ENCODE measurements at regions not wholly inside any gene's neighbourhood (a gene's known extent, or its start where the extent isn't known, plus 50 kb on each side); places are given as distances from the start of the nearest gene placed in this dataset.

GRCh38 chr19:32141840-32142511 is 203.4 kb upstream of the ZNF507 start:
- TF ChIP-seq BRCA1 (IDR thresholded peaks at IDR 0.05; ENCODE audit: low read depth, low read length) (no peak), BCL11A (IDR thresholded peaks at IDR 0.05; ENCODE audit: low read depth in 2 of 2, low read length in 2 of 2) (no peak), ASH2L (IDR thresholded peaks at IDR 0.05; ENCODE audit: low read length) (no peak), CTCF (IDR thresholded peaks at IDR 0.05; ENCODE audit: control extremely low read depth in 1 of 3, insufficient read depth in 1 of 3, low read depth in 1 of 3, low read length in 3 of 3) (no peak), POLR2A (IDR thresholded peaks at IDR 0.05; ENCODE audit: control extremely low read depth in 1 of 2, low read depth in 2 of 2, low read length in 2 of 2) (no peak), PHF8 (conservative IDR thresholded peaks at IDR 0.05; ENCODE audit: low read depth, low read length) (no peak), RAD21 (IDR thresholded peaks at IDR 0.05 in 1 of 2, conservative IDR thresholded peaks at IDR 0.05 in 1 of 2; ENCODE audit: low read depth in 2 of 2, low read length in 2 of 2) (no peak), RXRA (IDR thresholded peaks at IDR 0.05; ENCODE audit: insufficient read depth, low read depth, low read length) (no peak), SP2 (IDR thresholded peaks at IDR 0.05; ENCODE audit: low read length) (no peak), EGR1 (IDR thresholded peaks at IDR 0.05; ENCODE audit: borderline replicate concordance, low read depth, low read length) (no peak), JUND (IDR thresholded peaks at IDR 0.05; ENCODE audit: low read length) (no peak)
